HG03159 (cell line): ENCODE measurements at regions not wholly inside any gene's neighbourhood (a gene's known extent, or its start where the extent isn't known, plus 50 kb on each side); places are given as distances from the start of the nearest gene placed in this dataset.
"Not testable (repeated sequence)": the region's sequence is repeated elsewhere in the genome, so short reads cannot be mapped to it uniquely, and the experiment has no call there.

Experiments used
- ATAC-seq: cut with Tn5 transposase; IDR thresholded peaks from one replicate; pipeline ENCODE4 v1.9.1; 2021; ENCODE audit warnings: mild to moderate bottlenecking, moderate library complexity; ENCODE audit not compliant: unreplicated experiment

DNA sequence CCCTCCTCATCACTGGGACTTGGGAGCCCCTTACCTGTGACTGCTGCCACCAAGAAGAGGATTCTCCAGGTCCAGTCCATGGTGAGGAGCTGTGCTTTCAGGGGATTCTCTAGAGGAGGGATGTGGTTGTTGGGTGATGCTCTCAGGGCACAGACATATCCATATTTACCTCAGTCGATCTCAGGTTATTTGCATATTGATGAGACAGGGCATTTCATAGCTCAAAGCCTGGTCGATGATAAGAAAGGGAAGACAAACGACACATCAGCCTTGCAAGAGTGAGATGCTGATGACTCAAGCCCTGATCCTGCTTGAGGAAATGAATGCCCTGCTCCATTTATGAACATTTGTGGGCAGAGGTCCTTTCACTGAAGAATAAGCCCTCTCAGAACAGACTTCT is 981.0 kb downstream of the TMEM121 start:
- no peak for ATAC-seq

DNA sequence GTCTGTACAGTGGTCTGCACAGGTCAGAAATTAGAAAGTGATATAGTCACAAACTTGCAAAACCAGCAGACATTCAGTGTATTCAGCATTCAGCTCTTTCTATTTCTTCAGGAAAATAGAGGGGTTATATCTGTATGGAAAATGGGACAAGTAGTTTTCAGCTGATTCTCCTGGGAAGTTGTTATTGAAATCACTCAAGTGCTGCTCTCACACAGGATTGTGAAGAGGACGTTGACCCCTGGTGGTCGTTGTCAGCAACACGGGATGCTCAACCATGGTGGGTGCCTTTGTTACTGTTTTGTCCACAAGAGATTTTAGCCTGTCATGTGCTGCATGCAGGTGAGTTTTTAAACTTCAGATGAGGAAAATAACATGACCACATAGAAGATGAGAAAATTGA is 981.8 kb downstream of the TMEM121 start:
- ATAC-seq: no peak

DNA sequence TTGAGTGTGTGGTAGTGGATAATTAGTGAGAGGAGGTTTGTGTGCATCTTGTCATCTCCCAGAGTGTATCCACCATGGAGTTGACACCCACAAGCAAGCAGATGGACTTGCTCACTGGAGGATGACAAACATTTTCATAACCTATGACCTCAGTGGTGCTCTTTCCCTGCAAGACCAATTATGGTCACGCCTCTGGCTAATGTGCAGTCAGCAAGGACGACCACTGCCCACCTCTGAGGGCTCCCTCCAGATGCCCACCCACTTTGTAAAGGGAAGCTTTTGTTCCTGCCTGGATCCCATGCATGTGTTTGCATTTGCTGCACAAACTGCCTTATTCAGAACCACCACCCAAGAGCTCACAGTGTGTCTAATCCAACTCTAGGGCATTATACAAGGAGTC is 982.8 kb downstream of the TMEM121 start:
- no peak for ATAC-seq

DNA sequence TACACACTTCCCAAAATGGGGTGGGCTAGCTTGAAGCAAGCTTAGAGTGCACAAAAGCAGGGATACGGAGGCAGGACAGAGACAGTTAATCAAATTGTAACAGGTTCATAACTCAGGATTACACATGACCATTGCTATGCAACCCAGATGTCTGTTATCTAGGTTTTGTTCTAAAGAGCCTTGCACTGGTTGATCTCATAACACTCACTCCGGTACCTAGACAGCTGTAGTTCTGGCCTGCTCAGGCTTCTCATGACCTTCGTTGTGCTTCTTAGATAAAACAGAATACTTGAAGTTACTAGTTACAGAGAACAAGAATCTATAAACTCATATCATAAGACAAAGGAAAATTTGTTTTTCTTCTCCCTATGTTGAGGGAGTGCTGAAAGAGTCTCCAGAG is 983.4 kb downstream of the TMEM121 start:
- ATAC-seq: no peak

DNA sequence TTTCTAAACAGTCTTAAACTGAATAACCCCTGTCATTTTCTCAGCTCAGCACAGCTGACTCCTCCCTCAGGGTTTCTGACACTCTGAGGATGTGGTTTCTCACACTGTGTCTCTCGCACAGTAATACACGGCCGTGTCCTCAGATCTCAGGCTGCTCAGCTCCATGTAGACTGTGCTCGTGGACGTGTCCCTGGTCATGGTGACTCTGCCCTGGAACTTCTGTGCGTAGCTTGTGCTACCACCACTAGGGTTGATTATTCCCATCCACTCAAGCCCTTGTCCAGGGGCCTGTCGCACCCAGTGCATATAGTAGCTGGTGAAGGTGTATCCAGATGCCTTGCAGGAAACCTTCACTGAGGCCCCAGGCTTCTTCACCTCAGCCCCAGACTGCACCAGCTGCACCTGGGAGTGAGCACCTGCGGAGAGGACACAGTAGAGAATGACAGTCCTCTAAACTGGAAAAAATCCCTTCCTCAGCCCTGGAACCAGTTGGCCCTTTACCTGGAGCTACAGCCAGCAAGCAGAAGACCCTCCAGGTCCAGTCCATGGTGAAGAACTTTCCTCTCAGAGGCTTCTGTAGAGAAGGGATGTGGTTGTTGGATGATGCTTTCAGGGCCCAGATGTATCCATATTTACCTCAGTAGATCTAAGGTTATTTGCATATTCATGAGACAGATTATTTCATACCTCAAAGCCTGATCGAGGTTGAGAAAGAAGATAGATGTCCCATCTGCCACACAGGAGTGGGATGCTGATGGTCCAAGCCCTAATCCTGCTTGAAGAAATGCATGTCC is 984.8 kb downstream of the TMEM121 start:
- ATAC-seq: no peak

DNA sequence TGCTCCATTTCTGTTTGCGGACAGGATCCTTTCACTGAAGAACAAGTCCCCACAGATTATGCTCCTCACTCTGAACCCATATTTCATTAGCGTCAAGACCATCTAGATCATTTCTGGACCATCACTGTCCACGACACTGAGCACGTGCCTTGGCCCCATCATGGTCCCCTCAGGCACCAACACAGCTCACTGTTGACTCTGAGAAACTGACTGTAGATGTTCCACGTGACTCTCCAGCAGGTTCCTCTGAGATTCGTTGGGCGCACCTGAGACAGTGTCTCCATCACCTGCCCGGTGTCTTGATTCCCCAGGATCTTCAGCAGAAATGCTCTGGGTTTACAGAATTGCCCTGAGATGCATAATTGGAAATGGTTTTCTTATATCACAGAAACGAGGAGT is 985.4 kb downstream of the TMEM121 start:
- no peak for ATAC-seq

DNA sequence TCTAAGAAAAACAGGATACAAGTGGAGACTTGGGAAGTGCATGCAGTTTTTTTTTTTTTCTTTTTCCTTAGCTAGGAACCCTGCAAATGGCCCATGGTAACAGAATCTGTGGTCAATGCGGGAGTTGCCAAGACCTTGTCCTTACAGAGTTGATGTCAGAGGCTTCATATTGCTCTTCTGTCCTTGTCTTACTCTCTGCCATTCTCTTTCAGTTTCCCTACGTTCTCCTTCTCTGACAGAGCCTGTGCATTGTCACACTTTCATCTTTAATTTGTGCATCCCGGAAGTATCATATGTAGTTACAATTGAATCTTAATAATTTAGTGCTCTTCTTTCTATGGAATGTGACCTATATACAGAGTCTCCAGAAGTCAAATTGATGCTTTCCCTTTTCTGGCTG is 986.9 kb downstream of the TMEM121 start:
- no peak for ATAC-seq

DNA sequence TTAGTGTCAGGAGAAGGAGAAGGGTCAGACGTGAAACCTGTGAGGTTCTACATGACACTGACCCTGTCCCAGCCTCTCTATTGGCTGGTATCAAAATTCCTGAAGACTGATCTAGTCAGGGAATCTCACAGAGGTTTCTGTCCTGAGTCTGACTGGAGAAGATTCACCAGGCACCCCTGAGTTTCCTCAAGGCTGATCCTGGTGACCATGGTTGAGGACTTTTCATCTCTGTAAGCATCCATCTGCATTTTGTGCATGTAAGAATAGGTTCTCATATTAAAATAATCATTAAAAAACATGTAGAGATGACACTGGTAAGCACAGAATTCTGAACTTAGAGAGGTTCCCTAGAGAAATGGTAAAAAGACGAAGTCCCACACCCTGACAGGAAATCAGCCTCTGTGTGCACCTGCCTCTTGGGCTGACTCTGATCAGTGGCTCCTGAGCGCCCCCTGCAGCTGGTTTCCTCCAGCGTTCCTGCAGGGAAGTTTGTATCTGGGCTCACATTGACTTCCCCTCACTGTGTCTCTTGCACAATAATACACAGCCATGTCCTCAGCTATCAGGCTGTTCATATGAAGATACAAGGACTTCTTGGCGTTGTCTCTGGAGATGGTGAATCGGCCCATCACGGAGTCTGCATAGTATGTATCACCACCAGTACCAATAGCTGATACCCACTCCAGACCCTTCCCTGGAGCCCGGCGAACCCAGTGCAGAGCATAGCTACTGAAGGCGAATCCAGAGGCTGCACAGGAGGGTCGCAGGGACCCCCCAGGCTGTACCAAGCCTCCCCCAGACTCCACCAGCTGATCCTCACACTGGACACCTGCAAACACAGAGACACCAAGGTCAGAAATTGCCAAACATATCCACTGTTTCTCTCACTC is 991.9 kb downstream of the TMEM121 start:
- no peak for ATAC-seq

DNA sequence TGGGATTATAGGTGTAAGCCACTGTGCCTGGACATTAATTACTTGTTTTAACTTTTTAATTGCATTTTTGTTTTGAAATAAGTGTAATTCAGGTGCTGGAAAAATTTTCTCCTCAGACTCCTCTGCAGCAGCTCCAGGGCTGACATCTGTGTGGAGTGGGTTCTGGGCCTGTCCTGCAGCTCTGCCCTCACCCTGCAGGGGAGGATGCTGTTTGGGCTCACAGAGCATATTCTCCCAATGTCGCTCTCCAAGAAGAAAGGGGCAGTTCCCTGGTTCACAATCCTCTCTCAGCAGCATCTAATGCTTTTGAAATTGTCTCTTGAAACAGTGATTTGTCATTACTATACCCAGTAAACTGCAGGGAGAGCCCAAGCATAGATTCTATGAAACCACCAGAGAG is 995.7 kb downstream of the TMEM121 start:
- ATAC-seq: not testable (repeated sequence)

DNA sequence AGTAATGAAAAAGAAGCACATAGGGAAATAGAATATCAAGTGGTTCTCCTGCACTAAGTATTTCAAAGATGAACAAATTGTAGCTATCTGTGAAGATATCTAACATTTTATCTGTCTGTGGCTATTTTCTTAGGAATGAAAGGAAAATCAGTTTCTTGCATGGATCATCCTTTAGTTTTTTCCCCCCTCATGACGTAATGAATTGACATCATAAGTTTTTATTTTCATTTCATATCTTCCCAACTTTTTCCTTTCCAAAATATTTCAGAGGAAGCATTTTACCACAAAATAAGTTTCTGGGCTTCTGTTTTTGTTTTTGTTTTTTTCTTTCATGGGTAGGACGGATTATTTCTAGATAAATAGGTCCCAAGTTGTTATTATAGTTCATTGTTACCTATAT is 996.6 kb downstream of the TMEM121 start:
- ATAC-seq: no peak

DNA sequence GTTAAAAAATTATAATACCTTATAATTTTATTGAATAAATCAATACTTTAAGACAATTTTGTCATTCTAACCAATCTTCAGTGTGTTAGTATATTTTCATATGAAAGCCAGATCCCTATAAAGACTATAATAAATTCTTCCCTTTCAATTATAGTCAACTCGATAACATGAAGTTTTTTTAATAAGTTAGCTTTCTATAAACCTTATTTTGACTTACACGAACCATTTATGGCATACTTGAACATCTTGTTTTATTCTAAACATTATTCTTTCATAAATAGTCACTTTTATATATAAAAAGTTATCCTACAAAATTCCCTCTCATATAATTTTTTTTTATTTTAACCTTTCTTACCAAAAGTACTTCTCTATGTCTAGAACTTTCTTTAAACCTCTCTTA is 1002.3 kb downstream of the TMEM121 start:
- no peak for ATAC-seq

DNA sequence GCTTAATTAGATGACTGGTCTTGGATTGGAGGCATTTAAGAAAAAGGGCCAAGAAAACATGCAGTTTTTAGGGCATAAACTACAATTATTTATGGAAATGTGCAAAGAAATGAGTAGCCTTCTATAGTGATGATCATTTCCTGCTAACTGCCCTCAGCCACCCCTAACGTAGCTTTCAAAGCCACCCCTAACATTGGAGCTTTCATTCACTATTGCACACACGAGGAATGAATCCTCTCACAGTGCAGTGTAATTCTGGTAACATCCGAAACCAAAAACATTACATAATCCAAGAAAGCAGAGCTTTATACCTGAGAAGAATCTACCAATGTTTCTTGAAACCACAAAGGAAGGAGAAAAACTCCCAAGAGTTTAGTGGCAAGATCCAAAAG is 1003.6 kb downstream of the TMEM121 start:
- ATAC-seq: no peak

DNA sequence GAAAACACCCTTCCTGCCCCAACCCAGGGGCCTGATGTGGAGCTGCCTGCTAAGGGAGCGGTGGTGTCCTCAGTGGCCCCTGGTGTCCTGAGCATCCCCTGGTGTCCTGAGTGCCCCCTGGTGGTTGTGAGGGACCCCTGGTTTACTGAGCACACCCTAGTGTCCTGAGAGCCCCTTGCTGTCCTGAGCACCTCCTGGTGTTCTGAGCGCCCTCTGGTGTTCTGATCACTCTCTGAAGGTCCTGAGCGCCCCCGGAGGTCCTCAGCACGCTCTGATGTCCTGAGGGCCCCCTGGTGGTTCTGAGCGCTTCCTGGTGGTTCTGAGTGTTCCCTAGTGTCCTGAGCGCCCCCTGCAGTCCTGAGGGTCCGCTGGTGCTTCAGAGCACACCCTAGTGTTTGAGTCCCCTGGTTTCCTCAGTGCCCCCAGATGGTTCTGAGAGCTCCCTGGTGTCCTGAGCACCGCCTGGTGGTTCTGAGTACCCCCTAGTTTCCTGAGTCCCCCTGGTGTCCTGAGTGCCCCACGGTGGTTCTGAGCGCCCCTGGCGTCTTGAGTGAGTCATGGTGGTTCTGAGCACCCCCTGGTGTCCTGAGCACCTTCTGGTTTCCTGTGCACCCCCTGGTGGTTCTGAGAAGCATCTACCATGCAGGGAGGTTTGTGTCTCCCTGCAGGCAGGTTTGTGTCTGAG is 1004.2 kb downstream of the TMEM121 start:
- no peak for ATAC-seq

DNA sequence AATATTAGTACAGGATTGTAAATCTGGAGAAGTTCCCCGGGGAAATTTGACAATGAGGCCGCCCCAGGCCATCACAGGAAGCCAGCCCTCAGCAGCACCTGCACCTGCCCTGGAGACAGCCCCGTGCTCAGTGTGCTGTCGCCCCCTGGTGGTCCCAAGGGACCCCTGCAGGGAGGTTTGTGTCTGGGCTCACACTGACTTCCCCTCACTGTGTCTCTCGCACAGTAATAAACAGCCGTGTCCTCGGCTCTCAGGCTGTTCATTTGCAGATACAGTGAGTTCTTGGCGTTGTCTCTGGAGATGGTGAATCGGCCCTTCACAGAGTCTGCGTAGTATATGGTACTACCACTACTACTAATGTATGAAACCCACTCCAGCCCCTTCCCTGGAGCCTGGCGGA is 1011.2 kb downstream of the TMEM121 start:
- ATAC-seq: not testable (repeated sequence)

DNA sequence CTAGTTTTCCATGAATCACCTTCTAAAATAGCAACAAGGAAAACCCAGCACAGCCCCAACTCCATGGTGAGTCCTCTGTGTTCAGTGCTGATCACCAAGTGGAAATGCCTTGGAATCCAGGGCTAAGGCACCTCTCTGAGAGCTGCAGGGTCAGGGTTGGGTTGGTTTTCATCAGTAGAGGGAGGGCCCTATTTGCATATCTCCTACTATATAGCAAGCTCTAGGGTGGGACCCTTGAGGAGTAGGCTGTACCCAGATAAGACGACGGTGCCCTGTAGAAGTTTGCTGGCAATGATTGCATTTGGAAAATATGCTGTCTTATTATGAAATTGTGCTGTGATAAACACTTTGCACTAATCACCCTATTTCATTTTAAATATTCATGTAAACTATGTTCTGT is 1011.8 kb downstream of the TMEM121 start:
- ATAC-seq: no peak

DNA sequence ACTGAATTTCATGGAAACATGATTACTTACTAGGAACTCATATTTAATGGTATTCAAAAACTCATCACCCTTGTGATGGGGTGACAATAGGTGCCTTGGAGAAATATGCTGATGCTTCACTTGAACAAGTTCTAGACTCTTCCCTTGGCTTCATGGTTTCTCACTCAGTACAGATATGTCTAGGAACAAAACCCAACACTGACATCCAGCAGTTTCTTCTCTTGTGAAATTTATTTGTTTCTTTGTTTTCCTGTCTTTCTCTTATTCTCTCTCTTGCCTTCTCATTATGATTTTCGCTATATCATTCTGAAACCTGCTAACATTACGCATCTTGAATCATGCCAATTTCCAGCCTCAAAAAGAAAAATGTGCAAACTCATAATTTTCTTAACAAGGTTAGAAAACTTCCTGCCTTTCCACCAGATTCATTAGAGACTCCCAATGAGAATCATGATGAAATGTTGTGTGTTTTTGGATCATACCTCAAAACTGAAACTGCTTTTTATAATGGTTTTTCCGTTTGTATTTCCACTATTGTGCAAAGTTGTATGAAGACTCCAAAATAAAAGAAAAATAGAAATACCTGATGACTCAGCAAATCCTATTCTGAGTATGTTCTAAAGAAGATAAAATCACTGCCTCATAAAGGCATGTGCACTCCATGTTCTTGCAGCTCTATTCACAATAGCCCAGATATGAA is 1021.5 kb downstream of the TMEM121 start:
- no peak for ATAC-seq

DNA sequence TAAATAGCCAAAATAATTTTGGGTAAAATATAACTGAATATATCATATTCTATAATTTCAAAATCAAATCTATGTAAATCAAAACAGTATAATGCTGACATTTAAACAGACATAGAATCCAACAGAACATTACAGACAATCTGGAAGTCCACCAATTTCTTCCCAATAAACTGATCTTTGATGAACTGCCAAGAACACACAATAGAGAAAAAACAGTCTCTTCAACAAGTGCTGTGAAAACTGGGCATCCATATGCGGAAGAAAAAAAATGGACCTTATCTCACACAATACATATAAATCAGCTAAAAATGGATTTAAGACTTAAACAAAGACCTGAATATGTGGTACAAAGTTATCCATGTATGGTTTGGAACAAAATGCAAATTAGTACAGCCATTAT is 1022.7 kb downstream of the TMEM121 start:
- ATAC-seq: no peak

DNA sequence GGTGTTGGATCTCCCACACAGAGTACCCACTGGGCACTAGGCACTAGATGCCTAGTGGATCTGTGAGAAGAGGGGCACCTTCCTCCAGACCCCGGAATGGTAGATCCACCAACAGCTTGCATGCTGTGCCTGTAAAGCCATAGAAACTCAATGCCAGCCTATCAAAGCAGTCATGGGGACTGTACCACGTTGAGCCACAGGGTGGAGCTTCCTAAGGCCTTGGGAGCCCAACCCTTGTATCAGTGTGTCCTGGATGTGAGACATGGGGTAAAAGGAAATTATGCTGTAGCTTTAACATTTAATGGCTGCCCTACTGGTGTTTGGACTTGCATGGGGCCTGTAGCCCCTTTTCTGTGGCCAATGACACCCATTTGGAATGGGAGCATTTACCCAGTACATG is 1024.9 kb downstream of the TMEM121 start:
- no peak for ATAC-seq

DNA sequence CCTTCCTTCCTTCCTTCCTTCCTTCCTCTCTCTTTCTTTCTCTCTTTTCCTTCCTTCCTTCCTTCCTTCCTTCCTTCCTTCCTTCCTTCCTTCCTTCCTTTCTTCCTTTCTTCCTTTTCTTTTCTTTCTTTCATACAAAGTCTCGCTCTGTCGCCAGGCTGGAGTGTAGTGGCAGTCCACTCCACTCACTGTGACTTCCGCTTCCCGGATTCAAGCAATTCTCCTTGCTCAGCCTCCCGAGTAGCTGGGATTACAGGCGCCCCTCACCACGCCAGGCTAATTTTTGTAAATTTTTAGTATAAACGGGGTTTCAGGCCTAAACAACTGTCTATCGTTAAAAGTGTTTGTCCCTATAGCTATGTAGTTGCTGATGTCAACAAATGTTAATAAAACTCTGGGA is 1029.8 kb downstream of the TMEM121 start:
- ATAC-seq: not testable (repeated sequence)

DNA sequence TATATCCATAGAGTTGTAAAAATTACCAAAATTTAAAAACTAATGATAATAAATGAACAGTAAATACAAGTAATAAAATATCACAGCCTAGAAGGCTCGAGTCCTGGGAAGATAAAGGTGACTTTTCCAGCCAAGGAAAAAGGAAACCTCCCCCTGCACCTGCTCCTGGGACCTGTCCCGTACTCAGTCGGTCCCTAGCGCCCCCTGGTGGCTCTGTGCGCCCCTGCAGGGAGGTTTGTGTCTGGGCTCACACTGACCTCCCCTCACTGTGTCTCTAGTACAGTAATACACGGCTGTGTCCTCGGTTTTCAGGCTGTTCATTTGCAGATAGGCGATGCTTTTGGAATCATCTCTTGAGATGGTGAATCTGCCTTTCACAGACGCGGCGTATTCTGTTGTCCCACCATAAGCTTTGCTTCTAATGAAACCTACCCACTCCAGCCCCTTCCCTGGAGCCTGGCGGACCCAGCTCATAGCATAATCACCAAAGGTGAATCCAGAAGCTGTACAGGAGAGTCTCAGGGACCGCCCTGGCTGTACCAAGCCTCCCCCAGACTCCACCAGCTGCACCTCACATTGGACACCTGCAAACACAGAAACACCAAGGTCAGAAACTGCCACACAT is 1030.4 kb downstream of the TMEM121 start:
- ATAC-seq: no peak

DNA sequence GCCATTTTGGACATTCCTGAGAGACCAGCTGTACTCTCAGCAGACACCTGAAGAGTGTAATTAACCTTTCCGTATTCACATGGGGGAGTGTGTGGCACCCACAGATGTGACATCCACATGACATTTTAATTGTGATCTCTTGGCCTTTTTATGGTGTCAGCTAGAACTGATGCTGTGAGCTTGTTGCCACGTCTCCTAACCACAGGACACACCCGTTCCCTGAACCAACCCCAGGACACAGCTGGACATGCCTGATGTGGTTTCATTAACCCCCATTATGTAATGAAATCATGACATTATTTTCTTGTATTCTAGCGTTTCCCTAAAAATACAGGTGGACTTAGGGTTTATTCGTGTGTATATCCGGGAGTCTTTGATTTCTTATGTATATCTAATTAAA is 1036.1 kb downstream of the TMEM121 start:
- ATAC-seq: no peak
